Neural crest cell (in vitro differentiated cells): ENCODE measurements at regions not wholly inside any gene's neighbourhood (a gene's known extent, or its start where the extent isn't known, plus 50 kb on each side); places are given as distances from the start of the nearest gene placed in this dataset.
"Not testable (repeated sequence)": the region's sequence is repeated elsewhere in the genome, so short reads cannot be mapped to it uniquely, and the experiment has no call there.

ENCODE experiments used
- DNase-seq: peaks from one replicate; pipeline ENCODE4 v3.0.0; 2021; ENCODE audit warnings: low read depth, mixed read lengths, low spot score
- H3K27ac Mint-ChIP-seq: one replicate; pipeline ENCODE4 v1.8.0; 2021; ENCODE audit warnings: mild to moderate bottlenecking, mixed read lengths; ENCODE audit not compliant: unreplicated experiment
- H3K27me3 Mint-ChIP-seq: 2 replicates; pipeline ENCODE4 v1.8.0; 2021; ENCODE audit warnings: low read depth, mild to moderate bottlenecking, mixed read lengths
- H3K36me3 Mint-ChIP-seq: 2 replicates; pipeline ENCODE4 v1.8.0; 2021; ENCODE audit warnings: low read depth, mild to moderate bottlenecking, mixed read lengths
- H3K4me1 Mint-ChIP-seq: 2 replicates; pipeline ENCODE4 v1.8.0; 2021; ENCODE audit warnings: mixed read lengths
- H3K4me3 Mint-ChIP-seq: one replicate; pipeline ENCODE4 v1.8.0; 2021; ENCODE audit warnings: mild to moderate bottlenecking, mixed read lengths
- H3K9me3 Mint-ChIP-seq: 2 replicates; pipeline ENCODE4 v1.8.0; 2021; ENCODE audit warnings: mixed read lengths
- CTCF ChIP-seq: fragments of 200-600 bp; sonication (generic); conservative IDR thresholded peaks from 2 replicates; pipeline ENCODE4 v1.5.0; 2021; ENCODE audit warnings: antibody characterized with exemption, mild to moderate bottlenecking

DNA sequence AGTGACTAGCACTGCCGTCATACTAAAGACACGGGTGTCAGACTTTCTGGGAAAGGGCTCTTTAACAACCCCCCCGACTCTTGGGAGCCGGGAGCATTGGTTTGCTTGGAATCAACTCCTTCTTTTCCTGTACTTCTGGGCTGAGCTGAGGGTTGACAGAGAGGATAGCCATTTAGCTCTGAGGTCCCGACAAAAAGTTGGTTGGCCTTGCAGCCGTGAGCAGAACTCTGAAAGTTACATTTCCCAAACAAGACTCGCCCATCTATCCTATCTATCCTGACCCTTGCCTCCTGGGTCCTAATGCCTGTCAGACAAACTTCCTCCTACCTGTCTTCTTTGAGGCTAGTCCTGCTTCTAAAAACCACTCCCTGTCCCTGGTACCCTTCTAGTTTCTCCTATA, 460.8 kb upstream of the TOM1L1 start:
- H3K27me3 Mint-ChIP-seq = no peaks in the 10 kb centered on the region
- peaks cover 3% of the 10 kb centered on the region for H3K36me3 Mint-ChIP-seq
- H3K27ac Mint-ChIP-seq = no peak overlapping the region
- no peak overlapping the region for H3K4me3 Mint-ChIP-seq
- no peak for DNase-seq
- no peaks in the 10 kb centered on the region for H3K4me1 Mint-ChIP-seq
- peaks cover 8% of the 10 kb centered on the region for H3K9me3 Mint-ChIP-seq
- TF ChIP-seq CTCF = no peak

DNA sequence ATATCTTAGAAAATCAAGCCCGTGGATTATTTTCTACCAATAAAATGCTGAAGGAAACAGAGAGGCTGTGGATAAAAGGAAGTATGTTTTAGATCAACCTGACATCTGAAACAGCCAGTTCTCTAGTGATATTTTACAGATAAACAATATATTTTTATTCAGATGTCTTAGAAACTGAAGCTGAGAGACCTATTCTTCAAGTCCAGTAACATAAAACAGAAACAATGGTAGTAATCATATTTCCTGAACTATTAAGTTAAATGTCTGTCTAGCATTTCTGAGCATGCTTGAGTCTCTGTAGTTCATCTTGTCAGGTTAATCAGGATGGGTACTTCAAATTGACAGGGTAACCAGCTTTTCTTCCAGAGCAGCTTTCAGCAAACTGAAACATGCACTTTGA, 449.6 kb upstream of the TOM1L1 start:
- Mint-ChIP-seq H3K4me1 (no peaks in the 10 kb centered on the region), H3K36me3 (peaks cover 8% of the 10 kb centered on the region), H3K9me3 (peaks cover 12% of the 10 kb centered on the region), H3K27ac (no peak overlapping the region), H3K27me3 (no peaks in the 10 kb centered on the region), H3K4me3 (no peak overlapping the region)
- DNase-seq = no peak
- no peak for TF ChIP-seq CTCF

- peaks cover 16% of the 10 kb centered on the region for H3K9me3 Mint-ChIP-seq
- no peaks in the 10 kb centered on the region for H3K27me3 Mint-ChIP-seq
- TF ChIP-seq CTCF = no peak
- no peaks in the 10 kb centered on the region for H3K4me1 Mint-ChIP-seq
- no peak overlapping the region for H3K27ac Mint-ChIP-seq
- peaks cover 10% of the 10 kb centered on the region for H3K36me3 Mint-ChIP-seq
- DNase-seq = no peak
- H3K4me3 Mint-ChIP-seq = no peak overlapping the region
Observed at GRCh38 chr17:54452666-54453348, 447.8 kb upstream of the TOM1L1 start.

DNA sequence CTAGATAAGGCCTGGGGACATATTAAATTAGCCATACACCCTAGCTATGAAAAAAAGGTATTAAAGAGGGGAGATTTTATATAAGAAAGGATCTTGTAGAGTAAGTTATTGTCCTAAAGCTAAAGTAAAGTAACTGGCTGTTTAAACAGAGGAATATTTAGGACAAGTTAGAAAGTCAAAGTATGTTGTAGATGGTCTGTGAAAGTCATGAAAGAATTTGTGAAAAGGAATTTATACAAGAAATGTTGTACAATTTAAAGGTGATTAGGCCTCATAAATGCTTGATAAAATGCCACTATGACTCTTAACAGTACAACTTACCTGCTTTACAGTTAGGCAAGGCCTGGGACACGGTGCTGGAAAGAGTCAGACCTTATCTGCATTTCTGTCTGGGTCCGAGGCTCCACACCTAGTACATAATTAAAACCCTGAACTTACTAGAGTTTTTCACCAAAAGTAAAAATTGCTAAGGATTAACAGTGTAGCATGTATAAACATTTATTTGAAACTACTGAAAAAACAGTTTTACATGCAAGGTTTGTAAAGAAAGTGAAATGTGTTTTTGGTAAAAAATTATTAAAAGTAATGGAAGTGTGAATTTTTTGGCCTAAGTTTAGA, 445.3 kb upstream of the TOM1L1 start:
- H3K9me3 Mint-ChIP-seq = peaks cover 16% of the 10 kb centered on the region
- no peak overlapping the region for H3K27ac Mint-ChIP-seq
- H3K4me1 Mint-ChIP-seq = no peaks in the 10 kb centered on the region
- no peak for DNase-seq
- peaks cover 10% of the 10 kb centered on the region for H3K36me3 Mint-ChIP-seq
- TF ChIP-seq CTCF = no peak
- H3K27me3 Mint-ChIP-seq = no peaks in the 10 kb centered on the region
- no peak overlapping the region for H3K4me3 Mint-ChIP-seq

GRCh38 chr17:54465443-54465842, 435.2 kb upstream of the TOM1L1 start:
- not testable (repeated sequence) for H3K4me3 Mint-ChIP-seq, H3K27ac Mint-ChIP-seq, H3K27me3 Mint-ChIP-seq, H3K36me3 Mint-ChIP-seq, H3K4me1 Mint-ChIP-seq, DNase-seq, H3K9me3 Mint-ChIP-seq

- Mint-ChIP-seq H3K36me3 (peaks cover 8% of the 10 kb centered on the region), H3K27ac (no peak overlapping the region), H3K9me3 (peaks cover 8% of the 10 kb centered on the region), H3K4me3 (no peak overlapping the region), H3K27me3 (no peaks in the 10 kb centered on the region), H3K4me1 (no peaks in the 10 kb centered on the region)
- no peak for DNase-seq
- TF ChIP-seq CTCF = no peak
Observed at GRCh38 chr17:54466875-54467274, 433.8 kb upstream of the TOM1L1 start.
